ENCODE measurements at regions not wholly inside any gene's neighbourhood (a gene's known extent, or its start where the extent isn't known, plus 50 kb on each side); places are given as distances from the start of the nearest gene placed in this dataset.

DNA sequence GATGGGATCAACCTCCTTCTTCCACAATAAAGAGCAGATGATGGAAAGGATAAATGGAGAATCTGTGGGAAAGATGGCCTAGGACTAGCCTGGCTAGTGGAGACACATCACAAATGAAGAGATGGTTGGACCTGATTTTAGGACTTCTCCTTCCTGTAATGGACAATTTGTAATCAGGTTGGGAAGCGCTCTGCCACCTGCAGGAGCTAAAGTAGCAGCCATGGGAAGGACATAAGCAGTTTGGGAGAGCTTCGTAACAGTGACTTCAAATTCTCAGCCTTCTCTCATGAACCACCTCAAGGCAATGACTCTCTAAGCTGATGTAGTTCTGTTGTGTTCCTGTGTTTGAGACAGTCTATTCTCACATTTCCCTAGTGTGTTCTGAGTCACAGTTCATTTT is 137.9 kb upstream of the BMP2 start:
- DNase-seq, result no peak
- ChIA-PET CTCF (interaction anchor here (1.4 kb wide), 1 partner anchor 656 kb away, joined by 3 read pairs; no protein-coding TSS in a partner anchor), POLR2A (no interaction called here)
- H3K9ac ChIP-seq, result no peak overlapping the region
- H3K27ac ChIP-seq (ENCODE audit: low read depth in 2 of 2, low read length in 1 of 2), result no peak overlapping the region
- TF ChIP-seq, protein P1, sequence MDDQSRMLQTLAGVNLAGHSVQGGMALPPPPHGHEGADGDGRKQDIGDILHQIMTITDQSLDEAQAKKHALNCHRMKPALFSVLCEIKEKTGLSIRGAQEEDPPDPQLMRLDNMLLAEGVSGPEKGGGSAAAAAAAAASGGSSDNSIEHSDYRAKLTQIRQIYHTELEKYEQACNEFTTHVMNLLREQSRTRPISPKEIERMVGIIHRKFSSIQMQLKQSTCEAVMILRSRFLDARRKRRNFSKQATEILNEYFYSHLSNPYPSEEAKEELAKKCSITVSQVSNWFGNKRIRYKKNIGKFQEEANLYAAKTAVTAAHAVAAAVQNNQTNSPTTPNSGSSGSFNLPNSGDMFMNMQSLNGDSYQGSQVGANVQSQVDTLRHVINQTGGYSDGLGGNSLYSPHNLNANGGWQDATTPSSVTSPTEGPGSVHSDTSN (IDR thresholded peaks at IDR 0.05), result no peak
- TF ChIP-seq EZH2phosphoT487 (IDR thresholded peaks at IDR 0.05; ENCODE audit: borderline replicate concordance, low read depth) (no peak), RFX5 (IDR thresholded peaks at IDR 0.05; ENCODE audit: low read length) (no peak), NFIC (IDR thresholded peaks at IDR 0.05; ENCODE audit: borderline replicate concordance) (no peak), RAD21 (IDR thresholded peaks at IDR 0.05; ENCODE audit: low read length) (no peak), TCF12 (IDR thresholded peaks at IDR 0.05) (no peak), SMC3 (IDR thresholded peaks at IDR 0.05; ENCODE audit: low read depth, low read length) (no peak), REST (IDR thresholded peaks at IDR 0.05; ENCODE audit: low read depth, low read length) (no peak), RXRA (IDR thresholded peaks at IDR 0.05; ENCODE audit: borderline replicate concordance, low read depth) (no peak), EP300 (IDR thresholded peaks at IDR 0.05; ENCODE audit: borderline replicate concordance in 1 of 2, low read depth in 1 of 2, low read length in 1 of 2) (no peak), SIN3A (IDR thresholded peaks at IDR 0.05; ENCODE audit: borderline replicate concordance, low read depth, low read length) (no peak), TEAD4 (IDR thresholded peaks at IDR 0.05; ENCODE audit: borderline replicate concordance, insufficient read depth) (no peak), NRF1 (IDR thresholded peaks at IDR 0.05; ENCODE audit: low read depth, low read length) (no peak), IRF3 (IDR thresholded peaks at IDR 0.05; ENCODE audit: low read depth, low read length) (no peak), RCOR1 (IDR thresholded peaks at IDR 0.05; ENCODE audit: low read length) (no peak)
- no peak overlapping the region for H2AFZ ChIP-seq (ENCODE audit: low read depth)
- no peaks in the 10 kb centered on the region for H3K9me2 ChIP-seq
- no peaks in the 10 kb centered on the region; the same call in 1 of the 2 replicates for H3K27me3 ChIP-seq (ENCODE audit: insufficient read depth)
- H4K20me1 ChIP-seq (ENCODE audit: insufficient read depth), result no peaks in the 10 kb centered on the region
- 10% methylated on average over 2 of the region's 2 CpGs for WGBS (ENCODE audit: low lambda C conversion rate)
- H3K36me3 ChIP-seq (replicated peaks in 1 of 2; ENCODE audit: control insufficient read depth in 1 of 2, insufficient read depth in 2 of 2, low read length in 1 of 2), result no peaks in the 10 kb centered on the region
- no peaks in the 10 kb centered on the region for H3F3A ChIP-seq (replicated peaks; ENCODE audit: insufficient read depth)
- H3K79me2 ChIP-seq (ENCODE audit: insufficient read depth), result no peaks in the 10 kb centered on the region
- no peaks in the 10 kb centered on the region for H3K9me3 ChIP-seq
- no peaks in the 10 kb centered on the region for H3K4me1 ChIP-seq (ENCODE audit: control insufficient read depth in 1 of 2, insufficient read depth in 2 of 2, low read depth in 1 of 2, low read length in 1 of 2)
- no peak overlapping the region for H3K4me2 ChIP-seq
- H3K4me3 ChIP-seq (ENCODE audit: low read depth in 2 of 2, low read length in 1 of 2), result no peak overlapping the region

All from SK-N-SH (cell line).